Cardiac fibroblast (primary cell): ENCODE measurements at regions not wholly inside any gene's neighbourhood (a gene's known extent, or its start where the extent isn't known, plus 50 kb on each side); places are given as distances from the start of the nearest gene placed in this dataset.

Source experiments
- DNase-seq, 2 donors: peaks; one replicate each; pipeline versions ENCODE4 v3.0.0 to v3.0.0-alpha.2; 2010; ENCODE audit warnings: low read depth in 2 of 2
- H3K4me3 ChIP-seq, 2 donors: replicated peaks in 1 of 2; 1 replicate in 1 of 2; 2 replicates in 1 of 2; pipeline ENCODE4 v1.5.1; 2011; ENCODE audit warnings: low read depth in 2 of 2, low read length in 2 of 2, mild to moderate bottlenecking in 2 of 2, moderate library complexity in 1 of 2
- TF ChIP-seq, protein P1 (sequence below): IDR thresholded peaks from one replicate; pipeline ENCODE4 v1.5.1; 2011; ENCODE audit warnings: low read depth, mild to moderate bottlenecking, low read length, inconsistent platforms

DNA sequence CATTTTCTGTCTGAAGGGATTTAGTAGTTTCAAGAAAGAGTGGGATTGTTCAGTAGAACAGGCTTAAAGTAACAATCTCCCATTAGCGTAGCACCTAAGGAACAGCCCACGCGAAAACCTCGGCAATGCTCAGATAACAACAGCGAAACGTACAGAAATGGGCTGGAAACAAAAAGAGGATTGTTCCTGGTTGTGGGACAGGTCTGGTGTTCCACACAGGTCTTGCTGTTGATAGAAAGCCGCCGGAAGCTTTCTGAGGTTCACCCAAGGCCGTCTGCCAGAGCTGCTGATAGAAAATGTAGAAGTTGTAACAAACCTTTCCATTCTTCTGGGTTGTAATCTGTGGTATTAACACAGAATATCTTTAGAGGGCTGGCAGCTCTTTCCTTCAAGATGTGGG is 69.4 kb upstream of the CLCN4 start:
- no peak for DNase-seq
- TF ChIP-seq, protein P1, sequence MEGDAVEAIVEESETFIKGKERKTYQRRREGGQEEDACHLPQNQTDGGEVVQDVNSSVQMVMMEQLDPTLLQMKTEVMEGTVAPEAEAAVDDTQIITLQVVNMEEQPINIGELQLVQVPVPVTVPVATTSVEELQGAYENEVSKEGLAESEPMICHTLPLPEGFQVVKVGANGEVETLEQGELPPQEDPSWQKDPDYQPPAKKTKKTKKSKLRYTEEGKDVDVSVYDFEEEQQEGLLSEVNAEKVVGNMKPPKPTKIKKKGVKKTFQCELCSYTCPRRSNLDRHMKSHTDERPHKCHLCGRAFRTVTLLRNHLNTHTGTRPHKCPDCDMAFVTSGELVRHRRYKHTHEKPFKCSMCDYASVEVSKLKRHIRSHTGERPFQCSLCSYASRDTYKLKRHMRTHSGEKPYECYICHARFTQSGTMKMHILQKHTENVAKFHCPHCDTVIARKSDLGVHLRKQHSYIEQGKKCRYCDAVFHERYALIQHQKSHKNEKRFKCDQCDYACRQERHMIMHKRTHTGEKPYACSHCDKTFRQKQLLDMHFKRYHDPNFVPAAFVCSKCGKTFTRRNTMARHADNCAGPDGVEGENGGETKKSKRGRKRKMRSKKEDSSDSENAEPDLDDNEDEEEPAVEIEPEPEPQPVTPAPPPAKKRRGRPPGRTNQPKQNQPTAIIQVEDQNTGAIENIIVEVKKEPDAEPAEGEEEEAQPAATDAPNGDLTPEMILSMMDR, result no peak
- no peak overlapping the region for H3K4me3 ChIP-seq

DNA sequence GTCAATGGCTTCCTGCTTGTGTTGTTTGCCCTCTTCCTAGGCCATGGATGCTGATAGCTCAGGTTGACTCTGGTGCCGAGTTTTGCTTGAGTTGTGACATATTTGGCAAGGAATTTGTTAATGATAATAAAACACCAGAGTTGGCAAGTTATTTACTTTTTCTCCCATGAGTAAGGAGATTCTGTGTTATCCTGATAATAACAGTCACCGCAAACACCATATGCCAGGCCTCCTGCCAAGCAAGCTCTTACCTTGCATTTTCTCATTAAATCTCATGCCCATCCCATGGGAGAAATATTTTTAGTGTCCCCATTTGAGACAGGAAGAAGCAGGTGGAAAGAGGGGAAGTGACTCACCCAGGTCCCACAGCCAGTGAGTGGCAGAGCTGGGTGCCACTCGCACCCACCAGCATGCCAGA is 67.4 kb upstream of the CLCN4 start:
- H3K4me3 ChIP-seq, result no peak overlapping the region
- peak in 1 of 2 donors; percentile 19 for DNase-seq
- TF ChIP-seq, protein P1, result no peak

DNA sequence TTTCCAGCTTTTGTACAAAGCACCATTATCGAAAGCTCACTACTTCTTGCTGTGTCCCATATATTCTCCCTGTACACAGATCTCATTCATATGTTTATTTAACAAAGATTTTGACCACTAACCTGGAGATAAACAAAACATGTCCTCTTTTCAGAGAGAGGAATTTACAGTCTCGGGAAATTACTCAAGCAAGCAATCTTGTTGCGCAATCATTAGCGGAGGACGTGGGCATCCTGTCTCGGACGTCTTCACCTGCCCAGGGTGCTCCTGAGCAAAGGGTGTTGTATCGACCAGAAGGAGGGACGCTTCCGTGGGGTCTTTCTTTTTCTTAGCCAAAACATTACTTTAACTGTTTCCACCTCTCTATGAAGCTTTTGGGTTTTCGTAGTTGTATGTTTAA is 66.5 kb upstream of the CLCN4 start:
- TF ChIP-seq, protein P1, result no peak
- no peak overlapping the region for H3K4me3 ChIP-seq

DNA sequence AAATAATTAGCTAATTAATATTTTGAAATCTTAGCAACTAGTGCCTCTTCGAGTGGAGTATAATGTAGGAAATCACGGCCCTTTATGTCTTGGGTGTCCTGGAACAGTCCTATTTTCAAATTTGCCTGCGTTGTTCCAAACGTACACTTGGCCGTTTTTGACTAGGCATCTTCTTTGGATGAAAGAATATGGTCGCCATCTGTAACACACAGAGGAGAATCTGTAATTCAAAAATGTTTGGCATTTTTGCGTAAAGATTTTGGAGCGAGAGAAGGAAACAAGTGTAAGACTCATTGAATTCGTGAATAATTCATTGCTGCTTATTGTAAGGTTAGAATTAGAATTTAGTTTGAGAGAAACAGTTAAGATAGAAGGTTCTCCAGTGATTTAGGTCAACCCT is 61.5 kb upstream of the CLCN4 start:
- no peak for DNase-seq
- H3K4me3 ChIP-seq, result no peak overlapping the region
- TF ChIP-seq, protein P1, result no peak

More for the DNA sequence above, 66.5 kb upstream of the CLCN4 start:
- peak; percentile 21 to 46 for DNase-seq

DNA sequence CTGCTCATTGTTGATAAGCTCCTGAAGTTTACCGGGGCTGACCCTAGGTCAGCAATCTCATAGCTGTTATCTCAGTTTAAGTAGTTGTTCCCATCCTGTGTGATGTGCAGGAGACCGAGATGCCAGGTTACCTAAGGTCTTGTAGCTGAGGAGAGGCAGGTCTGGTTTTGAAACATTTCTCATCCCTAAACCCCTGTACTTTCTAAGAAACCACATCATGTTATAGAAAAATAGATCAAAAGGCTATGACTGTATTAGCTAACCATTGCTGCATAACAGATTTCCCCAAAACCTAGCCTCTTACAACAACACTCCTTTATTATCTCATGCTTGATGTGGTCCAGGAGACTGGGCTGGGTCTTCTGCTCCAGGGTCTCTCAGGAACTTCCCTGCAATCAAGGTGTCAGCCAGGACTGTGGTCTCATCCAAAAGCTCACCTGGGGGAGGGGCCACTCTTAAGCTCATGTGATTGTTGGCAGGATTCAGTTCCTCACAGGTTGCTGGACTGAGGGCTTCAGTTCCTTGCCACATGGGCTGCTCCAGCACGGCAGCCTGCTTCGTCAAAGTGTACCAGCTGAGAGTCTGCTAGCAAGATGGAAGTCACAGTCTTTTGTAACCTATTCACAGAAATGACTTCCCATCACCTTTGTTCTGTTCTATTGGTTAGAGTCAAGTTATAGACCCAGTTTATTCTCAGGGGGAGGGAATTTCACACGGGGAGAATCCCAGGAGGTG is 60.9 kb upstream of the CLCN4 start:
- no peak for DNase-seq
- no peak overlapping the region for H3K4me3 ChIP-seq
- TF ChIP-seq, protein P1, result no peak

- no peak overlapping the region for H3K4me3 ChIP-seq
- TF ChIP-seq, protein P1, result no peak
- DNase-seq, result no peak
Observed at GRCh38 chrX:10098270-10098713, 58.5 kb upstream of the CLCN4 start.

DNA sequence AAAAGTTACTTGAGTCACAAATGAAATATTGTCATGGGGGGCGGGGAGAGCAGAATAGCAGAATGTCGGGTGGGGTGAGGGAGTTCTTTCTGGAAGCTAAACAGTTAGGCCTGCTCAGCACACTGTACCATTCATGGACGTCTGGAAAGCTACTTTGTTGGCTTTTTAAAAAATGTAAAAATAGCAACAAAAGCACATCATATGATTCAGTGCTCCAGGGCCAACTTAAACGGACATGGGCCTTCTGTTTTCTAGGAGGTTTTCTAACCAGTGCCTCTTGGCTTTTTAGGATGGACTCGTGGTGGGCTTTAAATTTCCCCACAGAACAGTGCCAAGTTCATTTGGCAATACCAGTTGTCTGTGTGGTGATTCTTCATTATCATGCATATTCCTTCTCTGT is 57.4 kb upstream of the CLCN4 start:
- TF ChIP-seq, protein P1, result no peak
- no peak overlapping the region for H3K4me3 ChIP-seq
- DNase-seq, result no peak
